Inflammatory macrophage treated with lipopolysaccharide for 1 hour (primary cell): ENCODE measurements at regions not wholly inside any gene's neighbourhood (a gene's known extent, or its start where the extent isn't known, plus 50 kb on each side); places are given as distances from the start of the nearest gene placed in this dataset.

ENCODE experiments used
- DNase-seq, 2 donors: peaks; one replicate each; pipeline ENCODE4 v3.0.0-alpha.2; 2020 to 2022

- DNase-seq: no peak
These were observed 109.1 kb upstream of the BCAT1 start for GRCh38 chr12:25058012-25058411.

- DNase-seq: no peak
These were observed 107.7 kb upstream of the BCAT1 start for GRCh38 chr12:25056486-25057130.

- no peak for DNase-seq
These were observed 107.1 kb upstream of the BCAT1 start for GRCh38 chr12:25056011-25056410.

- DNase-seq: peak in 1 of 2 donors; percentile 33
These were observed 105.9 kb upstream of the BCAT1 start for GRCh38 chr12:25054783-25055144.

GRCh38 chr12:25054076-25054782 is 105.3 kb upstream of the BCAT1 start:
- DNase-seq: no peak

- DNase-seq: peak in 1 of 2 donors; percentile 35
These were observed 104.0 kb upstream of the BCAT1 start for GRCh38 chr12:25052914-25053211.

GRCh38 chr12:25052196-25052913 is 103.5 kb upstream of the BCAT1 start:
- peak; percentile 80 to 94 for DNase-seq

- peak; percentile 47 to 64 for DNase-seq
These were observed 102.8 kb upstream of the BCAT1 start for GRCh38 chr12:25051656-25052195.

- no peak for DNase-seq
These were observed 102.3 kb upstream of the BCAT1 start for GRCh38 chr12:25051171-25051570.

- no peak for DNase-seq
These were observed 97.0 kb upstream of the BCAT1 start for GRCh38 chr12:25045869-25046268.

GRCh38 chr12:25041006-25041741 is 92.3 kb upstream of the BCAT1 start:
- DNase-seq: no peak

- DNase-seq: no peak
These were observed 91.7 kb upstream of the BCAT1 start for GRCh38 chr12:25040593-25040992.

GRCh38 chr12:25034676-25035075 is 85.8 kb upstream of the BCAT1 start:
- no peak for DNase-seq

GRCh38 chr12:25025951-25026490 is 77.1 kb upstream of the BCAT1 start:
- no peak for DNase-seq

- no peak for DNase-seq
These were observed 76.4 kb upstream of the BCAT1 start for GRCh38 chr12:25025260-25025659.

- no peak for DNase-seq
These were observed 74.9 kb upstream of the BCAT1 start for GRCh38 chr12:25023808-25024207.

- DNase-seq: no peak
These were observed 71.8 kb upstream of the BCAT1 start for GRCh38 chr12:25020621-25021243.

GRCh38 chr12:25018146-25018545 is 69.2 kb upstream of the BCAT1 start:
- DNase-seq: no peak

GRCh38 chr12:25017336-25017735 is 68.4 kb upstream of the BCAT1 start:
- no peak for DNase-seq

GRCh38 chr12:25014961-25015360 is 66.1 kb upstream of the BCAT1 start:
- DNase-seq: no peak

- no peak for DNase-seq
These were observed 64.2 kb upstream of the BCAT1 start for GRCh38 chr12:25013061-25013460.

GRCh38 chr12:25009496-25010092 is 60.7 kb upstream of the BCAT1 start:
- no peak for DNase-seq
